Endothelial cell of umbilical vein (primary cell): ENCODE measurements at regions not wholly inside any gene's neighbourhood (a gene's known extent, or its start where the extent isn't known, plus 50 kb on each side); places are given as distances from the start of the nearest gene placed in this dataset.

ENCODE experiments used
- BruUV-seq: library from RNA; stranded (reverse); fragments of 400-500 nt; replicated peaks from 2 replicates; lab custom pipeline; 2021; lab: Mats Ljungman, UMichigan
- CTCF ChIA-PET: fragments of 300-600, 350-600 bp; sonication (Branson Sonifier 250); formaldehyde crosslinking; loops from one replicate; lab custom pipeline; 2021; ENCODE audit warnings: antibody characterized with exemption, inconsistent platforms; lab: Charles Lee
- POLR2A ChIA-PET: fragments of 300-600, 350-600 bp; sonication (Branson Sonifier 250); formaldehyde crosslinking; loops from one replicate; lab custom pipeline; 2021; ENCODE audit warnings: antibody characterized with exemption, inconsistent platforms; lab: Charles Lee
- DNase-seq: peaks from one replicate; pipeline ENCODE4 v3.0.0-alpha.2; 2011; ENCODE audit warnings: low read depth, low spot score
- FAIRE-seq: peaks from 2 replicates; lab custom pipeline; 2011; peaks lifted over from hg19 to GRCh38; lab: Jason Lieb, UNC
- H2AFZ ChIP-seq: 2 replicates; pipeline ENCODE4 v1.6.0; 2012; ENCODE audit warnings: low read depth, low read length, control low read depth, inconsistent platforms
- H3K27ac ChIP-seq: 2 replicates; pipeline ENCODE4 v1.5.1; 2011; ENCODE audit warnings: low read depth, mild to moderate bottlenecking, control low read depth, low read length, moderate library complexity; ENCODE audit not compliant: insufficient read depth
- H3K27me3 ChIP-seq, 2 experiments: 2 replicates each; pipeline versions ENCODE4 v1.6.0 to v1.6.1; 2011; ENCODE audit warnings: low read length in 2 of 2, mixed read lengths in 1 of 2; ENCODE audit not compliant: control insufficient read depth in 2 of 2, insufficient read depth in 2 of 2
- H3K36me3 ChIP-seq, 2 experiments: 2 replicates in 1 of 2; 3 replicates in 1 of 2; pipeline ENCODE4 v1.5.1; 2011; ENCODE audit warnings: low read length in 2 of 2, mild to moderate bottlenecking in 1 of 2, moderate library complexity in 1 of 2; ENCODE audit not compliant: control insufficient read depth in 2 of 2, insufficient read depth in 2 of 2; ENCODE audit errors: extremely low read depth in 1 of 2
- H3K4me1 ChIP-seq: 3 replicates; pipeline ENCODE4 v1.5.1; 2011; ENCODE audit warnings: mild to moderate bottlenecking, low read length; ENCODE audit not compliant: control insufficient read depth, insufficient read depth; ENCODE audit errors: extremely low read depth
- H3K4me2 ChIP-seq: 2 replicates; pipeline ENCODE4 v1.6.1; 2011; ENCODE audit warnings: low read length, control low read depth, mixed read lengths; ENCODE audit not compliant: insufficient read depth
- H3K4me3 ChIP-seq, 3 experiments: fragments of 200-600 bp in 1 of 3; sonication (generic), shearing (Covaris generic) in 1 of 3; replicated peaks in 1 of 3; 2 replicates each; pipeline ENCODE4 v1.5.1; 2011 to 2016; ENCODE audit warnings: control low read depth in 3 of 3, low read length in 3 of 3, mild to moderate bottlenecking in 2 of 3, inconsistent platforms in 1 of 3, low read depth in 1 of 3, moderate library complexity in 1 of 3; ENCODE audit not compliant: insufficient read depth in 1 of 3
- H3K79me2 ChIP-seq: 2 replicates; pipeline ENCODE4 v1.6.0; 2012; ENCODE audit warnings: low read length, inconsistent platforms; ENCODE audit not compliant: control insufficient read depth, insufficient read depth
- H3K9ac ChIP-seq: replicated peaks from 2 replicates; pipeline ENCODE3; 2011; ENCODE audit warnings: low read length, control low read depth; ENCODE audit not compliant: insufficient read depth; ENCODE audit errors: extremely low read depth
- H3K9me1 ChIP-seq: replicated peaks from 3 replicates; pipeline ENCODE4 v1.6.0; 2011; ENCODE audit warnings: mild to moderate bottlenecking, low read length; ENCODE audit not compliant: control insufficient read depth, insufficient read depth; ENCODE audit errors: extremely low read depth
- H3K9me3 ChIP-seq: replicated peaks from 2 replicates; pipeline ENCODE4 v1.5.1; 2012; ENCODE audit warnings: low read length, inconsistent platforms; ENCODE audit not compliant: control insufficient read depth, insufficient read depth
- H4K20me1 ChIP-seq: replicated peaks from 2 replicates; pipeline ENCODE3; 2011; ENCODE audit warnings: mild to moderate bottlenecking, low read length; ENCODE audit not compliant: control insufficient read depth, insufficient read depth; ENCODE audit errors: extremely low read depth
- CTCF ChIP-seq, 2 donors: IDR thresholded peaks; 1 replicate in 1 of 2; 2 replicates in 1 of 2; pipeline ENCODE4 v1.5.1; 2011; ENCODE audit warnings: low read length in 2 of 2, mild to moderate bottlenecking in 2 of 2, moderate library complexity in 2 of 2, control low read depth in 1 of 2, inconsistent platforms in 1 of 2, low read depth in 1 of 2; ENCODE audit not compliant: insufficient read depth in 1 of 2; ENCODE audit errors: extremely low read depth in 1 of 2
- EZH2 ChIP-seq: IDR thresholded peaks from 2 replicates; pipeline ENCODE4 v1.6.1; 2012; ENCODE audit warnings: borderline replicate concordance, low read depth, mild to moderate bottlenecking, moderate library complexity, low read length, inconsistent platforms; ENCODE audit not compliant: severe bottlenecking
- FOS ChIP-seq: IDR thresholded peaks from 2 replicates; pipeline ENCODE4 v1.6.1; 2011; ENCODE audit warnings: mild to moderate bottlenecking, low read length, moderate library complexity, borderline replicate concordance; ENCODE audit not compliant: insufficient read depth
- GATA2 ChIP-seq: IDR thresholded peaks from 2 replicates; pipeline ENCODE4 v1.7.0; 2011; ENCODE audit warnings: low read depth, mild to moderate bottlenecking, moderate library complexity, mixed read lengths, low read length; ENCODE audit not compliant: insufficient read length, insufficient read depth
- JUN ChIP-seq: IDR thresholded peaks from 2 replicates; pipeline ENCODE4 v1.6.1; 2011; ENCODE audit warnings: borderline replicate concordance, low read depth; ENCODE audit not compliant: insufficient read length, insufficient read depth
- MAX ChIP-seq: IDR thresholded peaks from 2 replicates; pipeline ENCODE4 v1.6.1; 2011; ENCODE audit not compliant: insufficient read depth, insufficient read length
- MYC ChIP-seq: IDR thresholded peaks from one replicate; pipeline ENCODE4 v1.6.1; 2011; ENCODE audit warnings: mild to moderate bottlenecking, low read depth, low read length
- POLR2A ChIP-seq: IDR thresholded peaks from 2 replicates; pipeline ENCODE4 v1.6.1; 2012; ENCODE audit warnings: low read depth, mild to moderate bottlenecking, control low read depth, low read length
- POLR2AphosphoS5 ChIP-seq: IDR thresholded peaks from 2 replicates; pipeline ENCODE4 v1.6.1; 2012; ENCODE audit warnings: low read depth, mild to moderate bottlenecking, control low read depth, low read length, moderate library complexity; ENCODE audit not compliant: insufficient read depth
- dilution Hi-C: fragments of 300-500 bp; cut with MboI; formaldehyde crosslinking; loops from one replicate; pipeline ENCODE4 v1.15.0; 2019; ENCODE audit warnings: low sequenced_read_pairs; ENCODE audit not compliant: extremely low pct_ligation_motif_present
- intact Hi-C: fragments of 100-400 bp; cut with micrococcal nuclease; formaldehyde crosslinking; loops from one replicate; pipeline ENCODE4 v1.10.0; 2022

DNA sequence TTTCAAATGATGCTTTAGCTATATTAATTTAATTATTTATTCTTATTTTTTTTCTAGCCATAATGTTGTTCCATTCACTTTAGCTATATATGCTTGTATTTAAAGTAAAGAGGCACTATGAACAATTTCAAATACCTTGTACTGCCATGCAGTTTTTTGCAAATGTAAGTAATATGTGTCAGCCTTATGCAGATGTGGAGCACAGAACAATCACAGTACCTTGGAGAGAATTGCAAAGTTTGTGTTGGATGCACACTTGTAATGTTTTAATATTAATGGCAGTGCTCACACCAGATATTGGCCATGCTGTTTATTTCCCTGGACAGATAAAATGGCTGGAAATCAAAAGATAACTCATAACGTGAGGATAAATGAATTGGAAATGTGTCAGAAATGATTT, 663.5 kb upstream of the SEMA3D start:
- dilution Hi-C loops (no loop called here), intact Hi-C loops (loop anchor here (5.0 to 10.0 kb wide), 2 partner anchors 298 to 666 kb away; partner anchors contain the start of gene SEMA3D)
- POLR2A ChIA-PET, result no interaction called here
- Histone ChIP-seq H3K4me1 (no peaks in the 10 kb centered on the region), H3K4me3 (no peak overlapping the region), H3K27me3 (no peaks in the 10 kb centered on the region), H3K9me3 (no peaks in the 10 kb centered on the region), H4K20me1 (no peaks in the 10 kb centered on the region), H3K9me1 (no peaks in the 10 kb centered on the region), H2AFZ (no peak overlapping the region), H3K79me2 (no peaks in the 10 kb centered on the region), H3K9ac (no peak overlapping the region), H3K4me2 (no peak overlapping the region), H3K36me3 (no peaks in the 10 kb centered on the region), H3K27ac (no peak overlapping the region)
- TF ChIP-seq MYC (no peak), CTCF (IDR thresholded peaks at IDR 0.05; ENCODE audit: extremely low read depth in 1 of 2, insufficient read depth in 1 of 2, low read depth in 1 of 2, low read length in 2 of 2) (no peak), POLR2AphosphoS5 (no peak), MAX (no peak), POLR2A (no peak), JUN (no peak), FOS (no peak), EZH2 (no peak), GATA2 (no peak)
- CTCF ChIA-PET, result interaction anchor here (0.8 to 2.4 kb wide), 10 partner anchors 11 to 1918 kb away, joined by 3 to 20 read pairs (median 6); no protein-coding TSS in a partner anchor
- DNase-seq (no peak), FAIRE-seq (no peak)
- BruUV-seq, result no TSS peak
